ENCODE measurements at regions not wholly inside any gene's neighbourhood (a gene's known extent, or its start where the extent isn't known, plus 50 kb on each side); places are given as distances from the start of the nearest gene placed in this dataset.
"Not testable (repeated sequence)": the region's sequence is repeated elsewhere in the genome, so short reads cannot be mapped to it uniquely, and the experiment has no call there.

DNA sequence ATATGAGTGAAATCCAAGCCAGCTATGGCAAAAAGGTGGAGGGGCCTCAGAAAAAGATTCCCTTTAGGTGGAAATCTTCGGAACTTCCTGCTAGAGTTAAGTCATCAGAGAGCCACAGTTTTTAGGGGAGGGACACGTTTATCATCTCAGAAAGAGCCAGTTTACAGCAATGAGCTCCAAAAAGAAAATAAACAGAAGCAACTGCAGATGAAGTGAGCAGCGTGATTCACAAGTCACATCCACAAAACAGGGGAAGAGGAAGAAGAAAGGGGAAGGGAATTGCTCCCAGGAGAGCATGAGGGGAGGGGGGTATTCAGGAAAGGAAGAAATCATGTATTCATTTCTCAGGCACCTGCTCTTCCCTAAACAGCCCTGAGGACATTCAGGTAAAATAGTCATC lies 156.2 kb upstream of the FOXK1 start:
- no peak overlapping the region for H3K4me3 ChIP-seq (ENCODE audit: low read depth in 1 of 2, low read length in 2 of 2)
- H3K36me3 ChIP-seq (ENCODE audit: control insufficient read depth in 1 of 2, insufficient read depth in 2 of 2, low read length in 2 of 2), result no peaks in the 10 kb centered on the region
- no peaks in the 10 kb centered on the region for H3K27me3 ChIP-seq (ENCODE audit: low read depth, low read length)
- H3K4me1 ChIP-seq (ENCODE audit: control insufficient read depth in 1 of 2, insufficient read depth in 2 of 2, low read length in 2 of 2), result no peaks in the 10 kb centered on the region
- H3K9me3 ChIP-seq (ENCODE audit: control insufficient read depth in 1 of 2, low read length in 2 of 2), result peaks cover 0 to 3% of the 10 kb centered on the region in 2 donors
- H3K27ac ChIP-seq (ENCODE audit: low read length), result no peak overlapping the region

- H3K27ac ChIP-seq (ENCODE audit: low read length), result no peak overlapping the region
- H3K36me3 ChIP-seq (ENCODE audit: control insufficient read depth in 1 of 2, insufficient read depth in 2 of 2, low read length in 2 of 2), result no peaks in the 10 kb centered on the region
- H3K9me3 ChIP-seq (ENCODE audit: control insufficient read depth in 1 of 2, low read length in 2 of 2), result no peaks in the 10 kb centered on the region
- H3K4me3 ChIP-seq (ENCODE audit: low read depth in 1 of 2, low read length in 2 of 2), result no peak overlapping the region
- no peaks in the 10 kb centered on the region for H3K4me1 ChIP-seq (ENCODE audit: control insufficient read depth in 1 of 2, insufficient read depth in 2 of 2, low read length in 2 of 2)
- no peaks in the 10 kb centered on the region for H3K27me3 ChIP-seq (ENCODE audit: low read depth, low read length)
Observed at GRCh38 chr7:4527988-4528636, 154.0 kb upstream of the FOXK1 start.

DNA sequence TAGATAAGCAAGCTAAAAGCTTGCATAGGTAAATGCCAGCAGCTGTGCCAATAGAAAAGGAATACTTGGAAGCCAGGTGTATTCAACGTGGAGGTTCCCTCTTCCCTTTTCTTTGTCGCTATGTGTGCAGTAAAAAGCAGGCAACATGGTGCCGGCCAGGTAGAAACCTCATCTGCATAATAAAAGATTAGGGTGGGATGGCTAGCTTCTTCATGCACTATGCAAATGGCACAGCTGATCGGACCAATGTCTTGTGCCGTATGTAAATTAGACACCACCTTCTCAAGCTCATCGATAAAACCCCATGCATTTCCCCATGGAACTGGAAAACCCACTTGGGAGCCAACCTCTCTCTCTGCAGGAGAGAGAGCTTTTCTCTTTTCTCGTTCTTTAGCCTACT lies 150.9 kb upstream of the FOXK1 start:
- Histone ChIP-seq H3K27ac (ENCODE audit: low read length) (no peak overlapping the region), H3K4me1 (ENCODE audit: control insufficient read depth in 1 of 2, insufficient read depth in 2 of 2, low read length in 2 of 2) (no peaks in the 10 kb centered on the region), H3K36me3 (ENCODE audit: control insufficient read depth in 1 of 2, insufficient read depth in 2 of 2, low read length in 2 of 2) (no peaks in the 10 kb centered on the region), H3K4me3 (ENCODE audit: low read depth in 1 of 2, low read length in 2 of 2) (no peak overlapping the region), H3K27me3 (ENCODE audit: low read depth, low read length) (no peaks in the 10 kb centered on the region), H3K9me3 (ENCODE audit: control insufficient read depth in 1 of 2, low read length in 2 of 2) (no peaks in the 10 kb centered on the region)

DNA sequence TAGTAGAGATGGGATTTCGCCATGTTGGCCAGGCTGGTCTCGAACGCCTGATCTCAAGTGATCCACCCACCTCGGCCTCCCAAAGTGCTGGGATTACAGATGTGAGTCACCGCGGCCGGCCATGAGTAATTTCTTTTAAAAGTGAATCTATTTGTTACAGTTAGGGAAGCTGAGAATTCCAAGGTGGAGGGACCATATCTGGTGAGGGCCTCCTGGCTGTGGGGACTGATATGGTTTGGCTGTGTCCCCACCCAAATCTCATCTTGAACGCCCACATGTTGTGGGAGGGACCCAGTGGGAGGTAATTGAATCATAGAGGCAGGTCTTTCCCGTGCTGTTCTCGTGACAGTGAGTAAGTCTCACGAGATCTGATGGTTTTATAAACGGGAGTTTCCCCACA lies 148.8 kb upstream of the FOXK1 start:
- H3K9me3 ChIP-seq (ENCODE audit: control insufficient read depth in 1 of 2, low read length in 2 of 2); H3K36me3 ChIP-seq (ENCODE audit: control insufficient read depth in 1 of 2, insufficient read depth in 2 of 2, low read length in 2 of 2); H3K27ac ChIP-seq (ENCODE audit: low read length); H3K4me3 ChIP-seq (ENCODE audit: low read depth in 1 of 2, low read length in 2 of 2); H3K4me1 ChIP-seq (ENCODE audit: control insufficient read depth in 1 of 2, insufficient read depth in 2 of 2, low read length in 2 of 2); H3K27me3 ChIP-seq (ENCODE audit: low read depth, low read length): not testable (repeated sequence)

GRCh38 chr7:4549681-4550080 lies 132.4 kb upstream of the FOXK1 start:
- Histone ChIP-seq H3K4me3 (ENCODE audit: low read depth in 1 of 2, low read length in 2 of 2) (no peak overlapping the region), H3K27me3 (ENCODE audit: low read depth, low read length) (no peaks in the 10 kb centered on the region), H3K4me1 (ENCODE audit: control insufficient read depth in 1 of 2, insufficient read depth in 2 of 2, low read length in 2 of 2) (no peaks in the 10 kb centered on the region), H3K27ac (ENCODE audit: low read length) (no peak overlapping the region), H3K36me3 (ENCODE audit: control insufficient read depth in 1 of 2, insufficient read depth in 2 of 2, low read length in 2 of 2) (no peaks in the 10 kb centered on the region), H3K9me3 (ENCODE audit: control insufficient read depth in 1 of 2, low read length in 2 of 2) (peaks cover 9 to 26% of the 10 kb centered on the region in 2 donors)

DNA sequence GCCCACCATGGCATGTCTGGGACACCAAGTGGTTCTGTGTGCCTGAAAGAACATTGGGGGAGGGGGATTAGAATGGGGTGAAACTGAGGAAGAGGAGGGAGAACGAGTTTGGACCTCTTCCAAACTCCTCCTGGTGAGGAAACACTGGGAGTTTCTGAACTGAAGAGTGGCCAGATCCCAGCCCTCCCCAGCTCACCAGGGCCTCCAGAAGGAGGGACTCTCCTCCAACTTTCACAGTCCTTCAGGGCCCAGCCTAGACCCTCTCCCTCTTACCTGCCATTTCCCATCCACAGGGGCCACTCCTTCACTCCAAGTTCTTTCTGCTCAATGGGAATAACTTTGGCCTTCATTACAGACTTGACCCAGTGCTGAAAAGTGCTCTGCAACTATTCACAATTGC lies 132.0 kb upstream of the FOXK1 start:
- peaks cover 9 to 26% of the 10 kb centered on the region in 2 donors for H3K9me3 ChIP-seq (ENCODE audit: control insufficient read depth in 1 of 2, low read length in 2 of 2)
- no peak overlapping the region for H3K27ac ChIP-seq (ENCODE audit: low read length)
- no peak overlapping the region for H3K4me3 ChIP-seq (ENCODE audit: low read depth in 1 of 2, low read length in 2 of 2)
- H3K36me3 ChIP-seq (ENCODE audit: control insufficient read depth in 1 of 2, insufficient read depth in 2 of 2, low read length in 2 of 2), result no peaks in the 10 kb centered on the region
- H3K4me1 ChIP-seq (ENCODE audit: control insufficient read depth in 1 of 2, insufficient read depth in 2 of 2, low read length in 2 of 2), result no peaks in the 10 kb centered on the region
- no peaks in the 10 kb centered on the region for H3K27me3 ChIP-seq (ENCODE audit: low read depth, low read length)

DNA sequence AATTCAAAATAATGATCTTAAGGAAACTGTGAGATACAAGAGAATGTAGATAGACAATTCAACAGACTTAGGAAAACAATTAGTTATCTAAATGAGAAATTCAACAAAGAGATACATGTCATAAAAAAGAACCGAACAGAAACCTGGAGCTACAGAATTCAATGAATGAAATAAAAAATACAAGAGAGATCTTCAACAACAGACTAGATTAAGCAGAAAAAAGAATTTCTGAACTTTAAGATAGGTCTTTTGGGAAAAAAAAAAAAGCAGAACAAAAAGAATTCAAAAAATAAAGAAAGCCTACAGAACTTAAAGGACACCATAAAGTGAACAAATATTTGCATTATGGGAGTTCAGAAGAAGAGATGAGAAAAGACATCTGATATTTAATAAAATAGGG lies 129.1 kb upstream of the FOXK1 start:
- Histone ChIP-seq H3K27ac (ENCODE audit: low read length) (no peak overlapping the region), H3K4me1 (ENCODE audit: control insufficient read depth in 1 of 2, insufficient read depth in 2 of 2, low read length in 2 of 2) (no peaks in the 10 kb centered on the region), H3K36me3 (ENCODE audit: control insufficient read depth in 1 of 2, insufficient read depth in 2 of 2, low read length in 2 of 2) (no peaks in the 10 kb centered on the region), H3K4me3 (ENCODE audit: low read depth in 1 of 2, low read length in 2 of 2) (no peak overlapping the region), H3K27me3 (ENCODE audit: low read depth, low read length) (no peaks in the 10 kb centered on the region), H3K9me3 (ENCODE audit: control insufficient read depth in 1 of 2, low read length in 2 of 2) (peaks cover 9 to 26% of the 10 kb centered on the region in 2 donors)

DNA sequence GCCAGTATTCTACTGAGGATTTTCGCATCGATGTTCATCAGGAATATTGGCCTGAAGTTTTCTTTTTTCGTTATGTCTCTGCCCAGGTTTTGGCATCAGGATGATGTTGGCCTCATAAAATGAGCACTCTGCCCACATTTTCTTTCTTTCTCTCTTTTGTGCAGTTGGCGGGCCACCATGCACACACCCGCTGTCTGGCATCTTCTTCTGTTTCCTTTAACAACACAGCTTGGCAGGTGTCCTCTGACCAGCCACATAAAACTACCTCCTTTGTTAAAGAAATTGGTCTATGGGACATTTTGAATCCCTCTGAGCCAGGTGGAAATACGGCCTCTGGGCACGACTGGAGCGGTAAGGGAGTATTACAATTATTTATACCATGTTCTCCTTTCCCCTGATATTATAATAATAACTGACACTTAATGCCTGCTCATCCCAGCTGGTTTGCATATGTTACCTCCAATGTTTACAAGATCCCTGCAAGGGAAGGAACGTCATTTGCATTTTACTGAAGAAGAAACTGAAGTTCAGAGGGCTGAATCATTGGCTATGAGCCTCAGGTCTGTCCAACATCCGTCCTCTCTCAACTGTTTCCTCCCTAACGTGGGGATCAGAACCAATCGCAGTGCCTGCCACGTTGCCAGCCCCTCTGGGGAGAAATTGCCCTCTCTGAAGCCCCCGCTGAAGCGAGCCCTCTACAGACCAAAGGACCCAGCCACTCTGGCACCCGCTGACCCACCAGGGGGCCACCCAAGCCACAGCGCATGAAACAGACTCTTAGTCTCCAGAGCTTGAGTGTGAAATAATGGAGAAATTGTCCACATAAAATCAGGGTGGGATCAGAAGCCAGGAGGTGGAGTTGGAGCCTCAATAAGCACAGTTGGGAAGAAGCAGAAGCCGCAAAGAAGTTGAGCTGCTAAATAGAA lies 125.0 kb upstream of the FOXK1 start:
- no peaks in the 10 kb centered on the region for H3K36me3 ChIP-seq (ENCODE audit: control insufficient read depth in 1 of 2, insufficient read depth in 2 of 2, low read length in 2 of 2)
- peaks cover 9 to 13% of the 10 kb centered on the region in 2 donors for H3K9me3 ChIP-seq (ENCODE audit: control insufficient read depth in 1 of 2, low read length in 2 of 2)
- H3K4me3 ChIP-seq (ENCODE audit: low read depth in 1 of 2, low read length in 2 of 2), result no peak overlapping the region
- H3K4me1 ChIP-seq (ENCODE audit: control insufficient read depth in 1 of 2, insufficient read depth in 2 of 2, low read length in 2 of 2), result no peaks in the 10 kb centered on the region
- no peaks in the 10 kb centered on the region for H3K27me3 ChIP-seq (ENCODE audit: low read depth, low read length)
- no peak overlapping the region for H3K27ac ChIP-seq (ENCODE audit: low read length)

- H3K27ac ChIP-seq (ENCODE audit: low read length), result no peak overlapping the region
- peaks cover 0 to 5% of the 10 kb centered on the region in 2 donors for H3K9me3 ChIP-seq (ENCODE audit: control insufficient read depth in 1 of 2, low read length in 2 of 2)
- H3K36me3 ChIP-seq (ENCODE audit: control insufficient read depth in 1 of 2, insufficient read depth in 2 of 2, low read length in 2 of 2), result no peaks in the 10 kb centered on the region
- no peak overlapping the region for H3K4me3 ChIP-seq (ENCODE audit: low read depth in 1 of 2, low read length in 2 of 2)
- H3K27me3 ChIP-seq (ENCODE audit: low read depth, low read length), result no peaks in the 10 kb centered on the region
- H3K4me1 ChIP-seq (ENCODE audit: control insufficient read depth in 1 of 2, insufficient read depth in 2 of 2, low read length in 2 of 2), result no peaks in the 10 kb centered on the region
Observed at GRCh38 chr7:4561795-4562194, 120.3 kb upstream of the FOXK1 start.

DNA sequence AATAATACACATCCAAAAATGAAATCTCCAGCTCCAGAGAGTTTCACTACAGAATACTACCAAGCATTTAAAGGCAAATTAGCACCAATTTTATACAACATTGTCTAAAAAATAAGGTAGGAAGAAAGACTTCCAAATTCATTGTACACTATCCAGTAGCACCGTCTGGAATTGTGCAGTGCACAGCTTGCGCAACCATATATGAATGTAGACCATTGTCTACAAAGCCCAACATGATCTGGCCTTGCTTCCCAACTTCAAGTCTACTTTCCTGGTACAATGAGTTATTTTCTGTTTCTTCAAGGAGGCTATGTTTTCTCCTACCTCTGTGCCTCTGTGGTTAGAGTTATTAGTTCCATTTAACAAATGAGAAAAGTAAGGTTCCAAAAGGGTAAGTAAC lies 115.4 kb upstream of the FOXK1 start:
- H3K27me3 ChIP-seq (ENCODE audit: low read depth, low read length), result no peaks in the 10 kb centered on the region
- H3K4me1 ChIP-seq (ENCODE audit: control insufficient read depth in 1 of 2, insufficient read depth in 2 of 2, low read length in 2 of 2), result no peaks in the 10 kb centered on the region
- no peaks in the 10 kb centered on the region for H3K36me3 ChIP-seq (ENCODE audit: control insufficient read depth in 1 of 2, insufficient read depth in 2 of 2, low read length in 2 of 2)
- H3K27ac ChIP-seq (ENCODE audit: low read length), result no peak overlapping the region
- peaks cover 0 to 5% of the 10 kb centered on the region in 2 donors for H3K9me3 ChIP-seq (ENCODE audit: control insufficient read depth in 1 of 2, low read length in 2 of 2)
- H3K4me3 ChIP-seq (ENCODE audit: low read depth in 1 of 2, low read length in 2 of 2), result no peak overlapping the region

DNA sequence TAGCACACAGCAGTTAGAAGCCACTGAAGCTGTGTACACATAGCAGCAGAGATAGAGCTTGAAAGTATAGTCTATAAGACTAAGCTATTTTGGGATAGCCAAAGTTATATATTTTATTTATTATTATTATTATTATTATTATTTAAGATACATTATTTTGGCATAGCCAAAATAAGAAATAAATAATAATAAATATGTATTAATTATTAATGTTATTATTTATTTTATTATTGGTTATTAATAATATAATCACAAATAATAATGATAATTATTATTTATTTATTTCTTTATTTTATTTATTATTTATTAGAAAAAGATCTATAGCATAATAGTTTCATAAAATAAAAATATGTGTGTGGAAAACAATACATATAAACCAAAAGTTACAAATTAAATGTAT lies 107.2 kb upstream of the FOXK1 start:
- Histone ChIP-seq H3K9me3 (ENCODE audit: control insufficient read depth in 1 of 2, low read length in 2 of 2) (no peaks in the 10 kb centered on the region), H3K27me3 (ENCODE audit: low read depth, low read length) (no peaks in the 10 kb centered on the region), H3K4me3 (ENCODE audit: low read depth in 1 of 2, low read length in 2 of 2) (no peak overlapping the region), H3K27ac (ENCODE audit: low read length) (no peak overlapping the region), H3K36me3 (ENCODE audit: control insufficient read depth in 1 of 2, insufficient read depth in 2 of 2, low read length in 2 of 2) (no peaks in the 10 kb centered on the region), H3K4me1 (ENCODE audit: control insufficient read depth in 1 of 2, insufficient read depth in 2 of 2, low read length in 2 of 2) (no peaks in the 10 kb centered on the region)
